GM21515 (cell line): ENCODE measurements at regions not wholly inside any gene's neighbourhood (a gene's known extent, or its start where the extent isn't known, plus 50 kb on each side); places are given as distances from the start of the nearest gene placed in this dataset.
"Not testable (repeated sequence)": the region's sequence is repeated elsewhere in the genome, so short reads cannot be mapped to it uniquely, and the experiment has no call there.

ENCODE experiments used
- ATAC-seq: cut with Tn5 transposase; IDR thresholded peaks from one replicate; pipeline ENCODE4 v1.9.1; 2021; ENCODE audit not compliant: unreplicated experiment

- ATAC-seq: no peak
Measured at GRCh38 chr9:24897826-24898225, 352.1 kb upstream of the IZUMO3 start.

GRCh38 chr9:24881361-24881760 is 335.7 kb upstream of the IZUMO3 start:
- ATAC-seq: no peak

- ATAC-seq: no peak
Measured at GRCh38 chr9:24879591-24879990, 333.9 kb upstream of the IZUMO3 start.

DNA sequence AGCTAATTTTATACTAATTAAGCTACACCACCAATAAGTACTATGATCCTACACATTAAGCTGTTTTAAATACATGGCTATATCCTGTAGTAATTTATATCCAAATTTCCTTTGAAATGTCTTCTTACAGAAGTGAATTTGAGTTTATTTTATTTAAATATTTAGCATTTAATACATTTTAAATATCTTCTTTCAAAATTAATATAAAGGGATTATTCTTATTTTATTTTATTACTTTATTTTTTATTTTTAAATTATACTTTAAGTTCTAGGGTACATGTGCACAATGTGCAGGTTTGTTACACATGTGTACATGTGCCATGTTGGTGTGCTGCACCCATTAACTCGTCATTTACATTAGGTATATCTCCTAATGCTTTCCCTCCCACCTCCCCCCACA is 310.9 kb upstream of the IZUMO3 start:
- ATAC-seq: not testable (repeated sequence)

- no peak for ATAC-seq
Measured at GRCh38 chr9:24846248-24846912, 300.7 kb upstream of the IZUMO3 start.

DNA sequence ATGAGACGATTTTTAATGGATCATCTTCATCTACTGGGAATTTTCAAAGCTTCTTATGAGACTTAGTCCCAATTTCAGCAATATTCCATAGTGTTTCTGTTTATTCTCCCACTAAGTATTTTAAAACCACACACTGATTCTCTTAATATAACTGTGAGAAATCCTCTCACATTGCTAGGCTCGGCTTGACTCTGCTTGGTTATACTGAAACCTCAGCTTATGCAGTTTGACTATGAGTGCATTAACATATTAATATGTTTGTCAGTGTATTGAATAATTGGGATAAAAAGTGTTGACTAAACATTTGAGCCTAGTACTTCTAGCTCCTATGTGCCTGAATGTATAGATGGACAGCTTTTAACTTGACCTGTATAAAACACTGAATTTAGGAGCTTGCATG is 298.5 kb upstream of the IZUMO3 start:
- no peak for ATAC-seq

GRCh38 chr9:24841993-24842392 is 296.3 kb upstream of the IZUMO3 start:
- ATAC-seq: no peak

DNA sequence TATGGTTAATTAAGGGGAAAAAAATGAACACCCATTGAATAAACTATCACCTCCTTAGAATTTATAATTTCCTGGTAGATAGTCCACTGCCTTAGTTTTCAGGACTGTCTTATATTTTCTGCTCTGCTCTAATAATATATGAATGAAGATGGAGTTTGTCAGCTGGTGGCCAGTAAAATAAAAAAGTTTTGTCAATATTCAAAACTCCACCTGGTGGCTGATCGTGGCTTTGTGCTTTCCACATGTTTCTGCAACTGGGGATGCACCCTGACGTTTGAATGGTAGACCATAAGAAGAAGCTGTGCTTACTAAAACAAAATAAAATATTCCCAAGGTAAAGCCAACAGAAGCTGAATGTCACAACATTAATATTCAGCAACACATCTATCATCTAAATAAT is 286.6 kb upstream of the IZUMO3 start:
- no peak for ATAC-seq

- no peak for ATAC-seq
Measured at GRCh38 chr9:24828687-24829086, 283.0 kb upstream of the IZUMO3 start.

- no peak for ATAC-seq
Measured at GRCh38 chr9:24824607-24825006, 278.9 kb upstream of the IZUMO3 start.

DNA sequence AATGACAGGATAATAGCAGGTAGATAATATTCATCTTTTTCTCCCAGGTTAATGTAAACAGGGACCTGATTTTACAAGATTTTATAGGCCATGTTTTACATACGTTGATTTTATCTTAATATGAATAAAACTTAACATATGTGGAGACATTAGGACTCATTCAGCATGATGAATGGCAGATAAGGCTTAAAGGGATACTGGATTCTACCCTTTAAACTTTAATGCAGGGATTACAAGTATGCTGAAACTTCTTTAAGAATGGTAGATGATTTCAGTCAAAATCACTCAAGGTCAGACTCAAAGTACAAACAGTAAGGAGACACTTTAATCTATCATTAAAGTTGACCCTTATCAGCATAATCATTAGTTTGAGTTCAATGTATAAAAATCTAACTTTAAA is 274.5 kb upstream of the IZUMO3 start:
- ATAC-seq: no peak

DNA sequence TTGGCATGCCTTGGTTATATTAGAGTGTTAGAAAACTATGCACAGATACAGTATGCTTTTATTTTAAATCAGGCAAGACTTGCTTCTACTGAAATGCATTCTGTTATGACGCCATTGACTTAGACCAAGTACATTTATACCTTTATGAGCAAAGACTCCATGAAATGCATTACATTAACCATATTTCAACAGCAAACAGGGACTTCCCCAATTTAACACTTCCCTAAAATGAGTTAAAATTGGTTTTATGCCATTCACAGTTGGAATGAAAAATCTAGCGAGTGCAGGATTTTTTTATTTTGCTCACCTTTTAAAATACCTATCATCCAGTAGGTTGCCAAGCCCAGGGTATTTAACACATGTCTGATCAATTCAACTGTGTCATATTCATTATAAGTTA is 272.1 kb upstream of the IZUMO3 start:
- ATAC-seq: no peak

DNA sequence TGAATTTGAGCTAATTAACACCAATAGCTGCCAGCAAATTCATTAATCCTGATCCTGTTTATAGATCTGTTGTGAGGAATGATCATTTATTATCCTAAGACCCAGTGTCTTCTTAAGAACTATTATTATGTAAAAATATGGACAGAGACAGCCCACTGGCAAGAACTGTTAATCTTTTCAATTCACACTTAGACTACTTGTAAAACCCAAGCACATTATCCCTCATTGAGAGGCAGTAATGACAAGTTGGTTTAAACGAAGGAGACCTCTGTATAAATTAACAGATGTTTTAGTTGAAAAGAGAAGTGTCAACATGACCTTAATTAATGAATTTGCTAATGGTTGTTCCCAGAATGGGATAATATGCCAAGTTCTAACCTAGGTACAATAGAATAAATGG is 270.3 kb upstream of the IZUMO3 start:
- no peak for ATAC-seq

DNA sequence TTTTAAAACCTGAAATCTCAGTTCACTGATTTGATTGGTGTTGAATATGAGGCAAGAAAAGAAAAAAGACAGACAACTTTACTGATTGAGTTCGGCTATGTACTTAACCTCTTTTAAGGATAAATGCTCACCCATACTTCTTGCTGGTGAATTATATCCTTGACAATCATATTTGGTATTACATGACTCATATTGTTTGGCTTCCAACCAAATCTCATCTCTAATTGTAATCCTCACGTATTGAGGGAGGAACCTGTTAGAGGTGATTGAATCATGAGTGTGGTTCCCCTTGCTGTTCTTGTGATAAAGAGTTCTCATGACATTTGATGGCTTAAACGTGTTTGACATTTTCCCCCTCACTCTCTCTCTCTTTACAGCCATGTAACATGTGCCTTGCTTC is 255.6 kb upstream of the IZUMO3 start:
- ATAC-seq: no peak

GRCh38 chr9:24793787-24794186 is 248.1 kb upstream of the IZUMO3 start:
- no peak for ATAC-seq

GRCh38 chr9:24776226-24776625 is 230.5 kb upstream of the IZUMO3 start:
- no peak for ATAC-seq

GRCh38 chr9:24774199-24774598 is 228.5 kb upstream of the IZUMO3 start:
- not testable (repeated sequence) for ATAC-seq

GRCh38 chr9:24766081-24766480 is 220.4 kb upstream of the IZUMO3 start:
- no peak for ATAC-seq

DNA sequence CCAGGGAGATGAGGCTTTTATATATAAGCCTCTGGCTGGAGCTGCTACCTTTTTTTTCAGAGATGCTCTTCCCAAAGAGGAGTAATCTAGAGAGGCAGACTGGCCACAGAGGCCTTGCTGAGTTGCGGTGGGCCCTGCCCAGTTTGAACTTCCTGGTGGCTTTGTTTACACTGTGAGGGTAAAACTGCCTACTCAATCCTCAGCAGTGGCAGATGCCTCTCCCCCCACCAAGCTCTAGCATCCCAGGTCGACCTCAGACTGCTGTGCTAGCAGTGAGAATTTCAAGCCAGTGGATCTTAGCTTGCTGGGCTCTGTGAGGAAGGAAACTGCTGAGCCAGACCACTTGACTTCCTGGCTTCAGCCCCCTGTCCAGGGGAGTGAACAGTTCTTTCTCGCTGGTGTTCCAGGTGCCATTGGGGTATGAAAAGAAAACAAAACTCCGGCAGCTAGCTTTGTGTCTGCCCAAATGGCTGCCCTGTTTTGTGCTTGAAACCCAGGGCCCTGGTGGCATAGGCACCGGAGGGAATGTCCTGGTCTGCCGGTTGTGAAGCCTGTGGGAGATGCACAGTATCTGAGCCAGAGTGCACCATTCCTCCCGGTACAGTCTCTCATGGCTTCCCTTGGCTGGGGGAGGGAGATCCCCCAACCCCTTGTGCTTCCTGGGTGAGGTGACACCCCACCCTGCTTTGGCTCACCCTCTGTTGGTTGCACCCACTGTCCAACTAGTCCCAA is 219.5 kb upstream of the IZUMO3 start:
- ATAC-seq: no peak

GRCh38 chr9:24738421-24738961 is 192.8 kb upstream of the IZUMO3 start:
- ATAC-seq: no peak

- no peak for ATAC-seq
Measured at GRCh38 chr9:24731754-24732153, 186.1 kb upstream of the IZUMO3 start.

GRCh38 chr9:24721621-24722020 is 175.9 kb upstream of the IZUMO3 start:
- no peak for ATAC-seq

- ATAC-seq: no peak
Measured at GRCh38 chr9:24712206-24712605, 166.5 kb upstream of the IZUMO3 start.
